HG03280 (cell line): ENCODE measurements at regions not wholly inside any gene's neighbourhood (a gene's known extent, or its start where the extent isn't known, plus 50 kb on each side); places are given as distances from the start of the nearest gene placed in this dataset.
"Not testable (repeated sequence)": the region's sequence is repeated elsewhere in the genome, so short reads cannot be mapped to it uniquely, and the experiment has no call there.

Experiments used
- ATAC-seq: cut with Tn5 transposase; IDR thresholded peaks from one replicate; pipeline ENCODE4 v1.9.1; 2021; ENCODE audit warnings: mild to moderate bottlenecking, moderate library complexity; ENCODE audit not compliant: unreplicated experiment

- no peak for ATAC-seq
These were observed 109.6 kb downstream of the KCNJ2 start for GRCh38 chr17:70278844-70279462.

- ATAC-seq, result no peak
These were observed 117.1 kb downstream of the KCNJ2 start for GRCh38 chr17:70286391-70286790.

GRCh38 chr17:70288540-70289290 is 119.4 kb downstream of the KCNJ2 start:
- ATAC-seq, result no peak

DNA sequence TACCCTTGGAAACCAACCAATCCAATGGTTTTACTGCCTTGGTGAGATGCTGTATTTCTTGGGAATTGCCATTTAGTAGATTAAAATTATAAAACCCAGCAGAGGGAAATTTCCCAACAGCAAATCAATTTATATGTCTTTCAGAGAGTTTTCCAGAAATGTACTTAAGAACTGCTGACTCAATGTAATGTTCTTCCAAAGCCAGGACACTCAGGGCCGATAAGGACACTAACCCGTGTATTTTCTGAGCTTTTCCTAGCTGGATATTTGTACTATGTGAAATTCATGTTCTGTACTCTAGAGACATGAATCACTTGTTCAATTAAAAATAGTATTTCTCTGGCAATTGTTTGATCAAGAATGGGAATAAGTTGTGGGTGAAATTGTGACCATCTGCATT is 121.4 kb downstream of the KCNJ2 start:
- no peak for ATAC-seq

GRCh38 chr17:70292366-70292765 is 123.0 kb downstream of the KCNJ2 start:
- ATAC-seq, result no peak

GRCh38 chr17:70293564-70294310 is 124.4 kb downstream of the KCNJ2 start:
- not testable (repeated sequence) for ATAC-seq

GRCh38 chr17:70295329-70295728 is 126.0 kb downstream of the KCNJ2 start:
- no peak for ATAC-seq

- no peak for ATAC-seq
These were observed 126.4 kb downstream of the KCNJ2 start for GRCh38 chr17:70295731-70296130.

GRCh38 chr17:70296456-70296855 is 127.1 kb downstream of the KCNJ2 start:
- no peak for ATAC-seq

DNA sequence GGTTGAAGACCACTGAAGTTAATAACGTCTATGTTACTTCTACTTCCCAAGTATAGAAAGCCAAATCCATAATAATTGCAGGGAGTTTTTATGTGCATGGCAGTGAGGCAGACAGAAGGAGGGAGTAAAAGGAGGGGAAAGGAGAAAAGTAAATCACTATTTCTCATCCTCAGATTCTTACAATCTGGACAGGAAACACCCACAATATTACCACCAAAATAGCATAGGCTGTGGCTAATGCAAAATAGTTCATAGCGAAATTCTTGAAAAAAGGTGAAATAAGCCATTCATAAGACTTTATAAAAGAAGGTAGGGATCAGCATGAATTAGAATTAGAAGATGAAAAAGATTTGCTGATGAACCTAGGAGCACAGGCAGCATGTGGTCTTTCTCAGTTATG is 128.1 kb downstream of the KCNJ2 start:
- ATAC-seq, result no peak

- ATAC-seq, result no peak
These were observed 129.7 kb downstream of the KCNJ2 start for GRCh38 chr17:70298929-70299531.

DNA sequence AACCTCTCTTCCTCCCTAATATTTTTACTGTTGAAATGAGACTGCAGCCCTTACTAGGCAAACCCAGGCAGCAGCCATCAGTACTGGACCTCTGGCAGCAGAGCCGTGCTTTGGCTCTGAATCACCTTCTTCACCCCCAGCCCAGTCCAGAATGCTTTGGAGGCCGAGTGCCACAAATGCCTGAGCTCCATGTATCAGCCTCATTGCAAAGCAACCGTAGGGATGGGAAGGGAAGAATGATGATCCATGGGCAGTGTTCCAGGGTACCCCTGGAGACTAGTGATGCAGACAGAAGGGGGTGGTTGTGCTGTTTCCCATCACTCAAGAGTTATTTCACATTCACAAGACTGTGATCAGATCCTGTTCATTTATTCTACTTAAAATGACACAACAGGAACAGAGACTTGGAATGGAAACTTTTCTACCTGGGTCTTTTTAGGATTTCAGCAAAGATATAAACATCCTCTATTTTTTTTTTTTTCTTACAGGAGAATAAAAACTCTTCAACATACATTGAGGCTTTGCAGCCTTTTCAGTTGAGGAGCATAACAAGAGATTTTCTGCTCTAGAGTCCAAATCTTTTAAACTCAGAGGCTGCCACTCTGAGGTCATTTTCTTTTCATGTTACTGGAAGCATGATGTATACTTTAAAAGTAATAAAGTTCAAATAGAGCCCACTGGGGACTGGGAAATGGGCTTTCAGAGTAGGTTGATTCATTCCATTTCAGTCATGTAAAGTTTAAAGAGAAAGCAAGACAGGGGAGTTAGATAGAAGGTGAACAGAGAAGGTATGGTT is 138.3 kb downstream of the KCNJ2 start:
- ATAC-seq, result no peak

GRCh38 chr17:70308618-70309017 is 139.3 kb downstream of the KCNJ2 start:
- ATAC-seq, result no peak

DNA sequence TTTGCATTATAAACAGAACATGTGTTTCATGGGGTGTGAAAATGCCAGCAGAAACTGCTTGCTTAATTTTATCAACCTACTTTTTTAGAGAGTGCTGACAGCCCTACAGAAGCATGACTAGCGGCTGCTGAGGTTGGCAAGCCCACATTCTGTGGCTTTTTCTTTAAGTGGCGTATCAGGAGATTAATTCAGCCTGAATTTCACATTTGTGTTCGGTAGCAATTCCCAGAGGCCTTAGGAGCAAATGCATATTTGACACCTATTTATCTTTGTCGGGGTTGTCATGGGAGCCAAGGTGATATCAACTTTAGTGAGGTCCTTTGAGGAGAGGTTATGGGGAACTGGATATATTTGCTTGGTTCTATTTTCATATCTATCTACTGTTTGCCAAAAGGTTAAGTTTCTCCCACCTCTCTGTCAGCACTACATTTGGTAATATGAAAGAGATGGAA is 140.9 kb downstream of the KCNJ2 start:
- ATAC-seq, result no peak

GRCh38 chr17:70313086-70313852 is 143.9 kb downstream of the KCNJ2 start:
- ATAC-seq, result no peak

- no peak for ATAC-seq
These were observed 144.8 kb downstream of the KCNJ2 start for GRCh38 chr17:70314096-70314495.

DNA sequence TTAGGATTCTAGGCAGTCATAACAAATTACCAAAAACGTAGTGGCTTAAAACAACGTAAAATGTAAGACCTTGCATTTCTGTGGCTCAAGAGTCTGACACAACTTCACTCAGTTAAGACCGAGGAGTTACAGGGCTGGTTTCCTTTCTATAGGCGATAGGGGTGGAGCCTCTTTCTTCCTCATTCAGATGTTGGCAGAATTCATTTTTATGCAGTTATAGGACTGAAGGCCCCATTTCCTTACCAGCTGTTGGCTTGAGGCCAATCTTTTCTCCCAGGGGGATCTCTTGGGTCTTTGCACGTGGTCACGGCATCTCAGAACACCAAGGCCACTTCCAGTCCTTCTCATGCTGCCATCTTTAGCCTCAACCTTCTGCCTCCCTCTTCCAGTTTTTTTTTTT is 145.2 kb downstream of the KCNJ2 start:
- ATAC-seq, result no peak

DNA sequence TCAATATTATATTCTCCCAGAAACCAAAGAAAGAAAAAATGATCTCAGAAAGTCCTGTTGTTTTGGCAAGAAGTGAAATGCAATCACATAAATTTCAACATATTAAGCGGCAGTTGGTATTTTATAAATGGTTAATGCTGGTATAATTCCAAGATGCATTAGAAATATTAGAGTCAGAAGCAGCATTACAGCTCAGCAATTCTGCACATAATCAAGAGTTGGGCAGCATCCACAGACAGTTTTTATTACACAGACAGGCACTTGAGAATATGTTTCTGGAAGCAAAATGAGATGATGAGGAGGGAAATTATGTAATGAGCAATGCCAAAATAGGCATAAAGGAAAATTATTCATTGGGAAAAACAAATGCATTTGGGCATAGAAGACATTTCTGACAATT is 148.1 kb downstream of the KCNJ2 start:
- ATAC-seq, result no peak

- no peak for ATAC-seq
These were observed 148.7 kb downstream of the KCNJ2 start for GRCh38 chr17:70318051-70318450.

DNA sequence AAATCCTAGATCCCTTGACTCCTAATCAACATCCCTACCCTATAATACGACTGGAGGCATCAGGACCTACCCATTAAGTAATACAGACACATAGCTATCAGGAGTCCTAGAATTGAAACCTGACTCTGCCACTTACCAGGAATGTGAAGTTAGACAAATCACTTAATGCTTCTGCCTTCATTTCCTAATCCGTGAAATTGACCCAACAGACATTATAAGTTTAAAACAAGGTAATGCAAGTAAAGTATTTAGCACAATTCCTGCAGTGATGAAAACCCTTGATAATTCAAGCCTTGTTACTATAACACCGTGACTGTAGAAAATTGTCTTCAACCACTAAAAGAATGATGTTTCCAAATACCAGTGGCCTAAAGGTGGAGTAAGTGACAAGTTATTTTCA is 150.2 kb downstream of the KCNJ2 start:
- no peak for ATAC-seq
